HEK293 (cell line): ENCODE measurements at regions not wholly inside any gene's neighbourhood (a gene's known extent, or its start where the extent isn't known, plus 50 kb on each side); places are given as distances from the start of the nearest gene placed in this dataset.

Experiments used
- CTCF ChIA-PET: fragments of 350-600 bp; formaldehyde crosslinking; extraction: SDS; loops from one replicate; lab custom pipeline; 2021; ENCODE audit warnings: antibody characterized with exemption; lab: Yijun Ruan, JAX
- POLR2A ChIA-PET: fragments of 300-600 bp; formaldehyde crosslinking; extraction: SDS; loops from one replicate; lab custom pipeline; 2020; ENCODE audit warnings: antibody characterized with exemption, inconsistent platforms; lab: Yijun Ruan, JAX
- H3K27ac ChIP-seq: fragments of 200-500 bp; sonication (Bioruptor generic); 2 replicates; pipeline ENCODE4 v1.5.1; 2014; ENCODE audit warnings: low read depth, low read length, control low read depth, inconsistent platforms; ENCODE audit errors: extremely low read depth
- H3K36me3 ChIP-seq, 2 experiments: fragments of 200-500 bp in 1 of 2; sonication (Bioruptor generic) in 1 of 2; 1 replicate in 1 of 2; 2 replicates in 1 of 2; pipeline ENCODE4 v1.5.1; 2014 to 2017; ENCODE audit warnings: inconsistent platforms in 2 of 2, low read length in 2 of 2; ENCODE audit not compliant: control insufficient read depth in 2 of 2, insufficient read depth in 1 of 2
- H3K4me1 ChIP-seq: fragments of 200-500 bp; sonication (Bioruptor generic); 2 replicates; pipeline ENCODE4 v1.5.1; 2014; ENCODE audit warnings: mild to moderate bottlenecking, low read length, inconsistent platforms; ENCODE audit not compliant: control insufficient read depth, insufficient read depth
- H3K4me3 ChIP-seq: 2 replicates; pipeline ENCODE4 v1.5.1; 2011; ENCODE audit warnings: low read depth, mild to moderate bottlenecking, control low read depth, low read length, moderate library complexity
- H3K9me3 ChIP-seq: fragments of 200-500 bp; sonication (Bioruptor generic); 2 replicates; pipeline ENCODE4 v1.5.1; 2014; ENCODE audit warnings: low read depth, low read length, inconsistent platforms; ENCODE audit not compliant: control insufficient read depth, insufficient read depth
- GLI2 ChIP-seq: fragments of 450-650 bp; formaldehyde crosslinking; IDR thresholded peaks from 2 replicates; pipeline ENCODE4; 2017; ENCODE audit warnings: missing biosample characterization, missing genetic modification characterization, low read depth, borderline replicate concordance
- GLIS1 ChIP-seq: fragments of 450-650 bp; formaldehyde crosslinking; IDR thresholded peaks from 2 replicates; pipeline ENCODE4 v1.5.1; 2016; ENCODE audit warnings: missing biosample characterization, missing genetic modification characterization
- ZNF114 ChIP-seq: fragments of 450-650 bp; formaldehyde crosslinking; IDR thresholded peaks from 2 replicates; pipeline ENCODE4 v1.5.0; 2017; ENCODE audit warnings: missing biosample characterization, missing genetic modification characterization
- ZNF138 ChIP-seq: fragments of 450-650 bp; formaldehyde crosslinking; IDR thresholded peaks from 2 replicates; pipeline ENCODE4 v1.5.1; 2016; ENCODE audit warnings: missing biosample characterization, missing genetic modification characterization, borderline replicate concordance
- ZNF549 ChIP-seq: fragments of 450-650 bp; IDR thresholded peaks from 2 replicates; pipeline ENCODE4 v1.5.1; 2018; ENCODE audit warnings: missing biosample characterization, missing genetic modification characterization, mild to moderate bottlenecking, inconsistent platforms, moderate library complexity
- ZNF76 ChIP-seq: fragments of 450-650 bp; formaldehyde crosslinking; IDR thresholded peaks from 2 replicates; pipeline ENCODE4; 2016; ENCODE audit warnings: low read depth, missing biosample characterization, missing genetic modification characterization, borderline replicate concordance
- ZSCAN23 ChIP-seq: fragments of 450-650 bp; formaldehyde crosslinking; IDR thresholded peaks from 2 replicates; pipeline ENCODE4 v1.5.1; 2016; ENCODE audit warnings: missing biosample characterization, missing genetic modification characterization
- TF ChIP-seq, protein P1 (sequence below): fragments of 450-650 bp; formaldehyde crosslinking; IDR thresholded peaks from 2 replicates; pipeline ENCODE4 v1.5.1; 2016; ENCODE audit warnings: missing biosample characterization, missing genetic modification characterization
- TF ChIP-seq, protein P2 (sequence below): fragments of 450-650 bp; formaldehyde crosslinking; IDR thresholded peaks from 2 replicates; pipeline ENCODE4 v1.5.1; 2016; ENCODE audit warnings: missing biosample characterization, missing genetic modification characterization
- TF ChIP-seq, protein P3 (sequence below): sonication (generic); formaldehyde crosslinking; IDR thresholded peaks from 2 replicates; pipeline ENCODE4 v1.8.1; 2022; ENCODE audit warnings: mild to moderate bottlenecking, moderate library complexity, missing genetic modification reagents
- TF ChIP-seq, protein P4 (sequence below): fragments of 450-650 bp; formaldehyde crosslinking; IDR thresholded peaks from 2 replicates; pipeline ENCODE4 v1.5.1; 2016; ENCODE audit warnings: missing biosample characterization, missing genetic modification characterization, borderline replicate concordance

DNA sequence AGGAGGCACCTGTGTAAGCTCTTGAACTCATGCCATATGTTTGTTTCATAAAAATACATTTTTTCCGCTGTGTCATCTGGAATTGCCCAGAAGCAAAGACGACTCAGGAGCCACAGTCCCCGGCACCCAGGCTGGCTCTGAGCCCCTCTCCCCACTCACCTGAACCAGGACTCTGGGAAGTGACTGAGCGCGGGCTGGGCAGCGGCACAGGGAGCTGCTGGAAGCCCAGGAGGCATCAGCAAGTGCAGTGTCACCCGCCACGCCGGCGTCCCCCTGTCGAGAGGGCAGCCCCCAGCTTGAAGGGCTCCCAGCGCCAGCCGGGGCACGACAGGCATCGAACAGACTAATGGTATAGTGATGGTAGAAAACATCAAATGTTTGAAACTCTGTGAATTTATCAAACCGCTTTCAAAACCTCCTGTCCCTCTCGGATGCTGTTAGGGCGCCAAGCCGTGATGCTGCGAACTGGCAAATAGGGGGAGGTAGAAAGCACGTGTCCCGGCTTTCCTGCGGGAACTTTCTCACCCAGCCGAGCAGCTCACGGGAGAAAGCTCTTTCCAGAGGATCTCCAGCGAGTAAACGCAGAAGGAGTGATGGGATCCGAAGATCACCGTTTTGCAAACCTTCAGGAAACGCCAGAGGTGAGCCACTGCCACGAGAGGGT, 57.8 kb upstream of the COL18A1 start (continued):
- TF ChIP-seq, protein P1, sequence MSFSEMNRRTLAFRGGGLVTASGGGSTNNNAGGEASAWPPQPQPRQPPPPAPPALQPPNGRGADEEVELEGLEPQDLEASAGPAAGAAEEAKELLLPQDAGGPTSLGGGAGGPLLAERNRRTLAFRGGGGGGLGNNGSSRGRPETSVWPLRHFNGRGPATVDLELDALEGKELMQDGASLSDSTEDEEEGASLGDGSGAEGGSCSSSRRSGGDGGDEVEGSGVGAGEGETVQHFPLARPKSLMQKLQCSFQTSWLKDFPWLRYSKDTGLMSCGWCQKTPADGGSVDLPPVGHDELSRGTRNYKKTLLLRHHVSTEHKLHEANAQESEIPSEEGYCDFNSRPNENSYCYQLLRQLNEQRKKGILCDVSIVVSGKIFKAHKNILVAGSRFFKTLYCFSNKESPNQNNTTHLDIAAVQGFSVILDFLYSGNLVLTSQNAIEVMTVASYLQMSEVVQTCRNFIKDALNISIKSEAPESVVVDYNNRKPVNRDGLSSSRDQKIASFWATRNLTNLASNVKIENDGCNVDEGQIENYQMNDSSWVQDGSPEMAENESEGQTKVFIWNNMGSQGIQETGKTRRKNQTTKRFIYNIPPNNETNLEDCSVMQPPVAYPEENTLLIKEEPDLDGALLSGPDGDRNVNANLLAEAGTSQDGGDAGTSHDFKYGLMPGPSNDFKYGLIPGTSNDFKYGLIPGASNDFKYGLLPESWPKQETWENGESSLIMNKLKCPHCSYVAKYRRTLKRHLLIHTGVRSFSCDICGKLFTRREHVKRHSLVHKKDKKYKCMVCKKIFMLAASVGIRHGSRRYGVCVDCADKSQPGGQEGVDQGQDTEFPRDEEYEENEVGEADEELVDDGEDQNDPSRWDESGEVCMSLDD = no peak
- TF ChIP-seq ZNF76 (tag by site-specific recombination) = no peak
- TF ChIP-seq, protein P2, sequence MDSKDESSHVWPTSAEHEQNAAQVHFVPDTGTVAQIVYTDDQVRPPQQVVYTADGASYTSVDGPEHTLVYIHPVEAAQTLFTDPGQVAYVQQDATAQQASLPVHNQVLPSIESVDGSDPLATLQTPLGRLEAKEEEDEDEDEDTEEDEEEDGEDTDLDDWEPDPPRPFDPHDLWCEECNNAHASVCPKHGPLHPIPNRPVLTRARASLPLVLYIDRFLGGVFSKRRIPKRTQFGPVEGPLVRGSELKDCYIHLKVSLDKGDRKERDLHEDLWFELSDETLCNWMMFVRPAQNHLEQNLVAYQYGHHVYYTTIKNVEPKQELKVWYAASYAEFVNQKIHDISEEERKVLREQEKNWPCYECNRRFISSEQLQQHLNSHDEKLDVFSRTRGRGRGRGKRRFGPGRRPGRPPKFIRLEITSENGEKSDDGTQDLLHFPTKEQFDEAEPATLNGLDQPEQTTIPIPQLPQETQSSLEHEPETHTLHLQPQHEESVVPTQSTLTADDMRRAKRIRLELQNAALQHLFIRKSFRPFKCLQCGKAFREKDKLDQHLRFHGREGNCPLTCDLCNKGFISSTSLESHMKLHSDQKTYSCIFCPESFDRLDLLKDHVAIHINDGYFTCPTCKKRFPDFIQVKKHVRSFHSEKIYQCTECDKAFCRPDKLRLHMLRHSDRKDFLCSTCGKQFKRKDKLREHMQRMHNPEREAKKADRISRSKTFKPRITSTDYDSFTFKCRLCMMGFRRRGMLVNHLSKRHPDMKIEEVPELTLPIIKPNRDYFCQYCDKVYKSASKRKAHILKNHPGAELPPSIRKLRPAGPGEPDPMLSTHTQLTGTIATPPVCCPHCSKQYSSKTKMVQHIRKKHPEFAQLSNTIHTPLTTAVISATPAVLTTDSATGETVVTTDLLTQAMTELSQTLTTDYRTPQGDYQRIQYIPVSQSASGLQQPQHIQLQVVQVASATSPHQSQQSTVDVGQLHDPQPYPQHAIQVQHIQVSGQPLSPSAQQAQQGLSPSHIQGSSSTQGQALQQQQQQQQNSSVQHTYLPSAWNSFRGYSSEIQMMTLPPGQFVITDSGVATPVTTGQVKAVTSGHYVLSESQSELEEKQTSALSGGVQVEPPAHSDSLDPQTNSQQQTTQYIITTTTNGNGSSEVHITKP (tag by site-specific recombination) = no peak
- TF ChIP-seq ZNF114 (tag by site-specific recombination) = no peak
- TF ChIP-seq ZNF138 (tag by site-specific recombination) = no peak
- TF ChIP-seq, protein P3, sequence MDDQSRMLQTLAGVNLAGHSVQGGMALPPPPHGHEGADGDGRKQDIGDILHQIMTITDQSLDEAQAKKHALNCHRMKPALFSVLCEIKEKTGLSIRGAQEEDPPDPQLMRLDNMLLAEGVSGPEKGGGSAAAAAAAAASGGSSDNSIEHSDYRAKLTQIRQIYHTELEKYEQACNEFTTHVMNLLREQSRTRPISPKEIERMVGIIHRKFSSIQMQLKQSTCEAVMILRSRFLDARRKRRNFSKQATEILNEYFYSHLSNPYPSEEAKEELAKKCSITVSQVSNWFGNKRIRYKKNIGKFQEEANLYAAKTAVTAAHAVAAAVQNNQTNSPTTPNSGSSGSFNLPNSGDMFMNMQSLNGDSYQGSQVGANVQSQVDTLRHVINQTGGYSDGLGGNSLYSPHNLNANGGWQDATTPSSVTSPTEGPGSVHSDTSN (CRISPR knock-in tag) = no peak

DNA sequence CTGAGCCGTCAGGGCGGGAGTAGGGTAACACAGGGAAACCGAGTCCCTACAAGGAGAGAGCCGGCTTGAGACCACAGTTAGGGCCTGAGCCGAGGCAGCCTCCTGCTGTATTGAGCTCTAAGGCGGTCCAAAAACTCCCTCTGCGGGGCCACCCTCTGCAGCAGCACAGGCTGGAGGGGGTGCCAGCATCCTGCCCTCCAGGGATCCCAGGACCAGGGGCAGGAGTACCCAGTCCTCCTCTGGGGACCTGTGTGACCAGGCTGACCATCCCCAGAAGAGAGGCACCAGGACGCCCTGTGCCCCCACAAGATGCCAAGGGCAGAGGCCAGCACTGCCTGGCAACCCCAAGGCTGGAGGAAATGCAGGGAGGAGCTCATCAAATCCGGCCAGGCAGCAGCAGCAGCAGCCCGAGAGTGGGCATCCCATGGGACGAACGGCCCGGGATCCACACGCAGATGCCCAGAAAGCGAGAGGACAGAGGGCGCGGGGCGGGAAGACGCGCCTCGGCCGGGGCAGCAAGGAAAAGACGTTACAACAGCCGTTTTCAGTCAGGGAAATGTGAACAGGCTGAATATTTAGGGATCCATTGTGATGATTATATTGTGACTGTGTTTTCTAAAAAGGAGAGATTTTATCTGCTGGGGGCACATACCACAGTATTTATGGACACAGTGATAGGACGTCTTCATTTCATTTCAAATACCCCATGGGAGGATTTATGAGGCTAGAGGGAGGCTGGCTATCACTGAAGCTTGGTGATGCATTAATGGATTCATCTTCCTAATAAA, 57.1 kb upstream of the COL18A1 start:
- Histone ChIP-seq H3K36me3 (no peaks in the 10 kb centered on the region), H3K27ac (no peak overlapping the region), H3K4me1 (no peaks in the 10 kb centered on the region; the same call in 1 of the 2 replicates), H3K9me3 (no peaks in the 10 kb centered on the region), H3K4me3 (no peak overlapping the region)
- ChIA-PET POLR2A (interaction anchor here (0.9 kb wide), 1 partner anchor 11 kb away, joined by 3 read pairs; no protein-coding TSS in a partner anchor), CTCF (interaction anchor here (0.6 to 1.1 kb wide), 2 partner anchors 212 to 902 kb away, joined by 3 read pairs; no protein-coding TSS in a partner anchor)
- TF ChIP-seq GLIS1 (tag by site-specific recombination) (peak; percentile 34; the same call in 1 of the 2 replicates), ZNF549 (tag by site-specific recombination) (no peak)

DNA sequence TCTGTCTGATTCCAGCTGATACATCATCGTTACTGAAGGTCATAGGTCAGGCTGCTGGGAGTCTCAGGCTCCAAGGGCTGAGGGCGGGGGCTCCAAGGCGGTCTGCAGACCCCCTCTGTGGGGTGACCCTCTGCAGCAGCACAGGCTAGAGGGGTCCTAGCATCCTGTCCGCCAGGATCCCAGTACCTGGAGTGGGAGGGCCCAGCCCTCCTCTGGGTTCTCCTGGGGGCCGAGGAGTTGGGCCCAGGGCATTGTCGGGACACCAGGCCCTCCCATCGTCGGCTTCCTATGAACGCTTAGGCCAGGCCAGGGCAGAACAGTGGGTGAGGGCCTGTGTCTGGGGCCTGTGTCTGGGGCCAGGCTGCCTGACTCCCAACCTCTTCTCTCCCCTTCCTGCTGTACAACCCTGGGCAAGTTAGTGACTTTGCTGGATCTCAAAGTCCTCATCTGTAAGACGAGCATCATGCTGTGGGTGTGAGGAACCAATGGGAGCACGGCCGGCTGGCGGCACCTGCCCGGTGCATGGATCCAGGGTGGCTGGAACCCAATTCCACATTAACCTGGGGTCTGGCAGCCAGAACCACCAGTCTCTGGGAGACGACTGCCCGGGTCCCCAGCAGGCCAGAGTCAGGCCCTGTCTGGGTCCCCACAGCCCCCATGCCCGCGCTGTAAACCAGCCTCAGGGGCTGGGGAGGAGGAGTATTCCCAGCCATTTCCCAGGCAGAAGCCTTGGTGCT, 56.2 kb upstream of the COL18A1 start:
- Histone ChIP-seq H3K27ac (no peak overlapping the region), H3K9me3 (no peaks in the 10 kb centered on the region), H3K4me3 (no peak overlapping the region), H3K36me3 (no peaks in the 10 kb centered on the region), H3K4me1 (no peaks in the 10 kb centered on the region; the same call in 1 of the 2 replicates)
- ChIA-PET CTCF (interaction anchor here (0.6 to 1.1 kb wide), 2 partner anchors 213 to 903 kb away, joined by 3 read pairs; no protein-coding TSS in a partner anchor), POLR2A (interaction anchor here (0.9 kb wide), 1 partner anchor 12 kb away, joined by 3 read pairs; no protein-coding TSS in a partner anchor)
- no peak for TF ChIP-seq GLI2 (tag by site-specific recombination)
- no peak for TF ChIP-seq ZSCAN23 (tag by site-specific recombination)
- TF ChIP-seq, protein P4, sequence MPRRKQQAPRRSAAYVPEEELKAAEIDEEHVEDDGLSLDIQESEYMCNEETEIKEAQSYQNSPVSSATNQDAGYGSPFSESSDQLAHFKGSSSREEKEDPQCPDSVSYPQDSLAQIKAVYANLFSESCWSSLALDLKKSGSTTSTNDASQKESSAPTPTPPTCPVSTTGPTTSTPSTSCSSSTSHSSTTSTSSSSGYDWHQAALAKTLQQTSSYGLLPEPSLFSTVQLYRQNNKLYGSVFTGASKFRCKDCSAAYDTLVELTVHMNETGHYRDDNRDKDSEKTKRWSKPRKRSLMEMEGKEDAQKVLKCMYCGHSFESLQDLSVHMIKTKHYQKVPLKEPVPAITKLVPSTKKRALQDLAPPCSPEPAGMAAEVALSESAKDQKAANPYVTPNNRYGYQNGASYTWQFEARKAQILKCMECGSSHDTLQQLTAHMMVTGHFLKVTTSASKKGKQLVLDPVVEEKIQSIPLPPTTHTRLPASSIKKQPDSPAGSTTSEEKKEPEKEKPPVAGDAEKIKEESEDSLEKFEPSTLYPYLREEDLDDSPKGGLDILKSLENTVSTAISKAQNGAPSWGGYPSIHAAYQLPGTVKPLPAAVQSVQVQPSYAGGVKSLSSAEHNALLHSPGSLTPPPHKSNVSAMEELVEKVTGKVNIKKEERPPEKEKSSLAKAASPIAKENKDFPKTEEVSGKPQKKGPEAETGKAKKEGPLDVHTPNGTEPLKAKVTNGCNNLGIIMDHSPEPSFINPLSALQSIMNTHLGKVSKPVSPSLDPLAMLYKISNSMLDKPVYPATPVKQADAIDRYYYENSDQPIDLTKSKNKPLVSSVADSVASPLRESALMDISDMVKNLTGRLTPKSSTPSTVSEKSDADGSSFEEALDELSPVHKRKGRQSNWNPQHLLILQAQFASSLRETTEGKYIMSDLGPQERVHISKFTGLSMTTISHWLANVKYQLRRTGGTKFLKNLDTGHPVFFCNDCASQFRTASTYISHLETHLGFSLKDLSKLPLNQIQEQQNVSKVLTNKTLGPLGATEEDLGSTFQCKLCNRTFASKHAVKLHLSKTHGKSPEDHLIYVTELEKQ (tag by site-specific recombination) = no peak
